GM18517 (cell line): ENCODE measurements at regions not wholly inside any gene's neighbourhood (a gene's known extent, or its start where the extent isn't known, plus 50 kb on each side); places are given as distances from the start of the nearest gene placed in this dataset.
"Not testable (repeated sequence)": the region's sequence is repeated elsewhere in the genome, so short reads cannot be mapped to it uniquely, and the experiment has no call there.

ENCODE experiments used
- ATAC-seq: cut with Tn5 transposase; IDR thresholded peaks from one replicate; pipeline ENCODE4 v1.9.1; 2021; ENCODE audit warnings: mild to moderate bottlenecking, moderate library complexity; ENCODE audit not compliant: unreplicated experiment

GRCh38 chr12:78269620-78270019 lies 438.9 kb downstream of the NAV3 start:
- ATAC-seq, result no peak

- ATAC-seq, result no peak
Observed at GRCh38 chr12:78271546-78271945, 440.9 kb downstream of the NAV3 start.

GRCh38 chr12:78275886-78276285 lies 445.2 kb downstream of the NAV3 start:
- no peak for ATAC-seq

GRCh38 chr12:78278706-78279190 lies 448.1 kb downstream of the NAV3 start:
- no peak for ATAC-seq

DNA sequence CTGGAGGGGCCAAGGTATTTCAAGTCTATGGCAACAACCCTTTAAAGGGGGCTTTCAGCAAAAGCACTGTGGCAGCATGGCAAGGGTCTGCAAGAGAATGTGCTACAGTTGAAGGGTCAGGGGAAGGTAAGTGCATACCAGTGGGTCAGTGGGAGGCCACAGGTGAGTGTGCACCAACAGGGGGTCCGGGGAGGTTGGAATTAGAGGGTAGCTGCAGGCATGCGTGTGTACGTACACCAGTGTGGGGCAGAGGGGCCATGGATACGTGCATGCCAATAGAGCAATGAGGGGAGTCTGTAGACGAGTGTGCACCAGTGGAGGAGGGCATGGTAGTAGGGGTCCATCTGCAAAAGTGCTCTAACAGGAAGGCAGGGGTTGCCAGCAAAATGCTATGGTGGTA lies 448.9 kb downstream of the NAV3 start:
- no peak for ATAC-seq

GRCh38 chr12:78281102-78281501 lies 450.4 kb downstream of the NAV3 start:
- ATAC-seq, result not testable (repeated sequence)

DNA sequence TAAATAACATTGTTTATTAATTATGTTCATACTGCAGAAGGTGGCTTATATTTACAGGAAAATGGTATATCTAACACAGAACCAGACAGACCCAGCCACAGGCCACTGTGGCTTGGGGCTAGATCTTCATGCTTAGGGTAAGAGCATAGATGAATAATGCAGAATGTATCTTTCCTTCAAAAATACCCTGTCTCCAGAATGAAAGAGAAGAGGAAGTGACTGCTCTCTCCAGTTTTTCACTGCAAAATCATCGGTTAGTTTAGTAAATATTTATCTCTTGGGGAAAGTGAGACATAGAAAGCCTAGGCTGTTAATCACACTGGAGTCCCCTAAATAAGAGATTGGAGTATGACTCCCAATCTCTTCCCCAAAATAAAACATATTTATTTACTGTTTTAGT lies 453.7 kb downstream of the NAV3 start:
- no peak for ATAC-seq

- no peak for ATAC-seq
Observed at GRCh38 chr12:78290606-78291345, 460.1 kb downstream of the NAV3 start.

DNA sequence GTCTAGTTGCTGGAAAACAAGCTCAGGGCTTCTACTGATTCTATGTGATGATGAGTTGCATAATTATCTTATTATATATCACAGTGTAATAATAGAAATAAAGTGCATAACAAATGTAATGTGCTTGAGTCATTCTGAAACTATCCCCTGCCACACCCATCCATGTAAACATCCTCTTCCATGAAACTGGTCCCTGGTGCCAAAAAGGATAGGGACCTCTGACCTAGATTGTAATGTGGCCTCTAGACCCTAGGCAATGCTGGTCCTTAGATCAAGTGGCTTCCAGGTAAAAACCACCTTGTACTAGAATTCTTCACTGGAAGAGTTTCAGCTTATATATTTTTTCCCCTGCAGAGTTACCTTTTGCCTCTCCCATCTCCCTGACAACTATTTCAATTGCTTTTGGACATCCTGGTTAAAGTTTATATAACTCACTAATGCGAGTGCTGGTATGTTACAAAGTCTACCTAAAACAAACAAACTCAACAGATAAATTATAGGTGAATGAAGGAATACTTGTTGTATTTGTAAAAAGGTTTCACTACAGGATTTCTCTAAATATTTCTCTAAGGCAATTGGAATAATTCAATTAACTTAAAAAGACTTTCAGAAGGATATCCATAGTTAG lies 462.5 kb downstream of the NAV3 start:
- ATAC-seq, result no peak

DNA sequence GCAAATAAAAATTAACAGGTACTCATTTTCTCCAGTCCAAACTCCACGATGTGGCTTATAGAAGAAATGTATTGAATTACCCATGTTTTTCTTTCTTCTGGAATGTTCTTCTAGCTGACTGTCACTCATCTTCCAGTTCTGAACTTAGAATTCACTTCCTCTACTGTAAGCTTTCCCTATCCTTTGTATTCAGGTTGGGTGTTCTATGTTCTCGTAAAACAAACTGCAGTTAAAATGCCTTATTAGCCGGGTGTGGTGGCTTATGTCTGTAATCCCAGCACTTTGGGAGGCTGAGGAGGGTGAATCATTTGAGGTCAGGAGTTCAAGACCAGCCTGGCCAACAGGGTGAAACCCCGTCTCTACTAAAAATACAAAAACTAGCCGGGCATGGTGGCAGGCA lies 470.6 kb downstream of the NAV3 start:
- ATAC-seq, result not testable (repeated sequence)

DNA sequence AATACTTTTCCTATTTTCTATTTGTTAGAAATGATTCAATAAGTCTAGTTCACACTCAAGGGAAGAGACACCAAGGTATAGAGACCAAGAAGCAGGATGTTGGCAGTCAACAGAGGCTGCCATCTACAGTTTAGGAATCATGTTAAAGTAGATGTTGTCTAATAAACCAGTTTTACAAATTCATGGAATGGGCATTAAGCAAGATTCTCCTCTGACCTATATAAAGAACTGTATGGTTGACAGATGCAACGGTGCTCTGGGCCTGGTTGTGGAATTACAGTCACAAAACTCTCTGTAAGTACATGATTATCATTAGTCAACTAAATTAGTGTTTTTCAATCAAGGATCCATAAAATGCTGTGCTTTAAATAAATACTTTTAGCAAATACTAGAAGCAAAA lies 475.1 kb downstream of the NAV3 start:
- ATAC-seq, result no peak

DNA sequence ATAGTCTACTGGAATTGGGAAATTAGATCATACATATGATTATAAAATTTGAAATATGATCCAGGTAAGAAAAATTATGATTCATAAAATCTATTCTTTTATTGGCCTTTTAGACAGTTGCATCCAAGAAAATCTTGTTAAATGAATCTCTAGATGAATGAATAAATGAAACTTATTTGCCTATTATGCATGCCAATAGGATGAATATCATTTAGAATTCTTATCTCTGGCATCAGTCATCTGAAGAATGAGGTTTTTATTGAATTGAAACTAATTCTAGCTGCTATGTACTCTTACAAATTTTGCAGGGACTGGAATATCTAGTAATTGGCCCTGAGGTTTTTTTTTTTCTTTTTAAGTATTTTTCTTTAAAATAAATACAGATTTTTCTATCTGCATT lies 475.5 kb downstream of the NAV3 start:
- no peak for ATAC-seq

DNA sequence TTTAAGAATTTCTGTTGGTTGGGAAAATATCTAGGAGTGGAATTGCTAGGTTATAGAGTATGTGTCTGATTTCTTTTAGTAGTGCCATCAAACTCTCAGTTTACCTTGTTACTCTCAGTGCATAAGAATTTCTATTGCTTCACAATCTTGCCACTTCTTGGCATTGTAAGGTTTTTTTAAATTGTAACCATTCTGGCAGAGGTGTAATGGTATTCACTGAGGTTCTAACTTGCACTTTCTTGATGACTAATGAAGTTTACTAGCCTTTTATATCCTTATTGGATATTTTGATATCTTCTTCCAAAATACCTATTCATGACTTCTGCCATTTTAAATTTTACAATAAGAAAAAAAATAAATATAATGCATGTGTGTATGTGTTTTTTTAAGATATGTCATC lies 478.0 kb downstream of the NAV3 start:
- ATAC-seq, result no peak

DNA sequence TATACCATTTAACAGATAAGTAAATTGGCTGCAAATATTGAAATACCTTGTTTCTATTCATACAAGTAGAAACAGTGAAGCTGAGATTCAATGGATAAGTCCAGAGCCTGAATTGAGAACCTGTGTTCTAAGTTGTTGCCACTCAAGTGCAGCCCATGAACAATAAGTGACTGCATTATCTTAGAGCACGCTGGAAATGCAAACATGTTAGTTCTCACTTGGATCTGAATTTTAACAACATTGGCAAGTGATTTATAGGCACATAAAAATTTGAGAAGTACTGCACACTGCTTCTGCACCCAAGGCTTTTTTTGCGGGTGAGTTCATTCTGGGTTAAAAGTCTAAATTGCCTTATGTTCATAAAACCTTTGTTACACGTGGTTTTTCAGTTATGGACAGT lies 484.3 kb downstream of the NAV3 start:
- no peak for ATAC-seq

GRCh38 chr12:78316136-78316535 lies 485.4 kb downstream of the NAV3 start:
- ATAC-seq, result no peak

DNA sequence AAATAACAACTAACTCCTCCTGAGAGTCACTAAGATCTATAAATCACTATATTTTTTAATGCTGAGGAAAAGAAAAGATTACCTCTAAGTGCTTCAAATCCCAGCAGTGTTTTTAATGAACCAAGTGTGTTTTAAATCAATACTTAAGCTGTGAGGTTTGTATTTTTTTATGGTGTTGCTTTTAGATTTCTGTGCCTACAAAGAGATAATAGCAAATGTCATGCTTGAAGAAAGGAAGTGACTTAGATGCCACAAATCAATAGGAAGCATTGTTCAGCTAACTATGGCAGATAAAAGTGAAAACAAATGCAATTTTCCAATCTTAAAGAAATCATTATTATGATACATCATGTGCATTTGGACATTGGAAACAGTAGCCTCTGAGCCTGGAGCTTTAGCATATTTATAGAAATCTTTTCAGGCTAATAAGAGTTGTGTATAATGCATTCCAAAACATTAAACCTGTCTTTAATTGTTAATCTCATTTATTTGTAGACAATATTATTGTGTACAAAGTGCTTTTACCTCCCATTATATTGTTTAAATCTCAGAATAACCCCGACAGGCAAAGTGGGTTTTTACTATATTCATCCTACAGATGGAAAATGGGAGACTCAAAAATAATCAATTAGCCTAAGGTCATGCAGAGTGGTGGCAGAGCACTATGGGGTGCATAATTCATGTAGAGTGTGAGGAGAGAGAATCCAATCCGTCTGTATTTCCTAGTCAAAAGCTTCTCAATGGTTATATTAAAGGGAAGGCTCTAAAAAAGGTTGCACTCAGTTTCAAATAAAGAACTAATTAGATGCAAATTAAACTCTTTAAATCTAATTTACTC lies 486.2 kb downstream of the NAV3 start:
- ATAC-seq, result no peak

- ATAC-seq, result no peak
Observed at GRCh38 chr12:78321696-78322095, 491.0 kb downstream of the NAV3 start.

DNA sequence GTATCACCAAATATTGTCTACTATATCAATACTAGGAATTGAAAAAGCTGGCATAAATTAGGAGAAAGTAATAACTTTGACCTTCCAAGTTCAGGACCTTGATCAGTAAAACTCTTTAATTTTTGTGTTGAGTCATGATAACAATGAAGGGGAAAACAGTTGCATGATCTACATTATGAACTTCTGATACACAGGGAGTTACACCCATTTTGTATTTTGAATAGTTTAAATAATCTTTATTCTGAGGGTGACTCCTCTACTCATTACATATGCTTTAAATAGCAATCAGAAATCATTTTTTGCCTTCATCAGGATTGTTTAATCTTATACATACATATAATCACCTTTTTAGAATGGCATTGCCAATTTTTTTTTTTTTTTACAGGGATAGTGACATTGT lies 492.5 kb downstream of the NAV3 start:
- no peak for ATAC-seq

DNA sequence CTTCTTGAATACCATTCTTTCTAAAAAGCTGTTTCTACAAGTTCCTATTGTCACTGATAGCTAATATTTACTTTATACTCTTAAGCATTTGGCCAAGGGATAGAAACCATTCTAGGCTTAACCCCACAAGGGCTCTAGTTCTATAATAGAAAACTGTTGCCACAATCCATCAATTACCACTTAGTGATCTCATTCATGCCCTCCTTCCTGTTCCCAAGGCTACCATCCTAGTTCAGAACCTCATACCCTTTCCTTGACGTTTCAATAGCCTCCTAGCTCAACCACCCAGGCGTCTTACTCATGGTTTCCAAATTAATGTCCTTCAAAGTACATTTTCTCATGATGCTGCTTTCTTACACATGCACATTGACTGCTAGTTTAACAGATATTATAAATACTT lies 493.5 kb downstream of the NAV3 start:
- no peak for ATAC-seq

DNA sequence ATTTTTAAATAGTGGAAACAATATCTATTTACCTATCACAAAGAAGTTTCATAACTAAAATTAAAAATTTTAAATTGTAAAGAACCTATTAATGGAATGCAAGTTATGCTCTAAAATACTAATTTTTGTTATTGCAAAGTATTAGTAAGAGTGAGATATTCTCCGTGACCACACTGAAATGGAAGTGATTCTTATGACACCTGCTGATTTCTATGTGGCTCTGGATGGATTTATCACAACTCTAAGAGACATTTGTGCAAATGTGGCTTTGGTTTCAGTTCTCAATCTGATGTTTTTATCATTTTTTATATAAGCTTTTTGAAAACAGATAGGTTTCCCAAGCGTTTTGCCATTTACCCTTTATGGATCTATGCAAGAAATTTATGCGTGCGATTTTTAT lies 497.8 kb downstream of the NAV3 start:
- ATAC-seq, result peak; percentile 61

GRCh38 chr12:78330131-78330530 lies 499.4 kb downstream of the NAV3 start:
- no peak for ATAC-seq

DNA sequence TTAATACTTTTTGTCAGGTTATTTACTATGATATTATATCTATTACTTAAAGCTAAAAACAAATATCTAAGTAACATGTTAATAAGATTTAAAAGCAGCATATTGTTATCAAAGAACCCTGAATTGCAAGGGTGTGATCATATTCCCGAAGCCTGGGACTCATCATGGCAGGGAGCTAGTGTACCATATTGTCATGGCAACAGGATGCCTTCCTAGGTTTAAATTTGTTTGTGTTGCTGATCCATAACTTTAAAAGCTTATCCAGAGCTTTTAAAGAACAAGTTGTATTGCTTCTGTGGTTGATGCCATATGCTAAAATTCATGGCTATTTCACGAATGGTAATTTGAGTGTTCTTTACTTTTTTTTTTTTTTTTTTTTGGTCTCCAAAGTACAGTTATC lies 500.5 kb downstream of the NAV3 start:
- ATAC-seq, result no peak
